ENCODE measurements at regions not wholly inside any gene's neighbourhood (a gene's known extent, or its start where the extent isn't known, plus 50 kb on each side); places are given as distances from the start of the nearest gene placed in this dataset.

GRCh38 chr6:152905551-152906299 lies 77.1 kb downstream of the FBXO5 start (continued):
- no peak for TF ChIP-seq CHD7 (IDR thresholded peaks at IDR 0.05; ENCODE audit: insufficient replicate concordance, low read length)
- no peak for TF ChIP-seq MAFK (IDR thresholded peaks at IDR 0.05; ENCODE audit: low read depth, low read length)
- TF ChIP-seq CHD2 (IDR thresholded peaks at IDR 0.05; ENCODE audit: low read length) = no peak
- TF ChIP-seq ATF3 (IDR thresholded peaks at IDR 0.05; ENCODE audit: insufficient read depth, low read depth, low read length) = no peak
- no peak for TF ChIP-seq KDM4A (IDR thresholded peaks at IDR 0.05; ENCODE audit: low read depth, low read length, severe bottlenecking)
- TF ChIP-seq BRCA1 (IDR thresholded peaks at IDR 0.05; ENCODE audit: low read depth, low read length) = no peak
- TF ChIP-seq KDM1A (IDR thresholded peaks at IDR 0.05; ENCODE audit: borderline replicate concordance, low read length) = no peak
- no peak for TF ChIP-seq CHD1 (IDR thresholded peaks at IDR 0.05; ENCODE audit: low read depth, low read length)
- no peak for TF ChIP-seq HDAC6 (IDR thresholded peaks at IDR 0.05; ENCODE audit: low read depth, low read length)
- TF ChIP-seq POLR2AphosphoS5 (IDR thresholded peaks at IDR 0.05; ENCODE audit: low read depth, low read length) = no peak

All from H1 (cell line).